ENCODE measurements at regions not wholly inside any gene's neighbourhood (a gene's known extent, or its start where the extent isn't known, plus 50 kb on each side); places are given as distances from the start of the nearest gene placed in this dataset.
A peak's percentile ranks its signal among the peaks of the same experiment; 100 is the strongest.

- TF ChIP-seq, protein P1, sequence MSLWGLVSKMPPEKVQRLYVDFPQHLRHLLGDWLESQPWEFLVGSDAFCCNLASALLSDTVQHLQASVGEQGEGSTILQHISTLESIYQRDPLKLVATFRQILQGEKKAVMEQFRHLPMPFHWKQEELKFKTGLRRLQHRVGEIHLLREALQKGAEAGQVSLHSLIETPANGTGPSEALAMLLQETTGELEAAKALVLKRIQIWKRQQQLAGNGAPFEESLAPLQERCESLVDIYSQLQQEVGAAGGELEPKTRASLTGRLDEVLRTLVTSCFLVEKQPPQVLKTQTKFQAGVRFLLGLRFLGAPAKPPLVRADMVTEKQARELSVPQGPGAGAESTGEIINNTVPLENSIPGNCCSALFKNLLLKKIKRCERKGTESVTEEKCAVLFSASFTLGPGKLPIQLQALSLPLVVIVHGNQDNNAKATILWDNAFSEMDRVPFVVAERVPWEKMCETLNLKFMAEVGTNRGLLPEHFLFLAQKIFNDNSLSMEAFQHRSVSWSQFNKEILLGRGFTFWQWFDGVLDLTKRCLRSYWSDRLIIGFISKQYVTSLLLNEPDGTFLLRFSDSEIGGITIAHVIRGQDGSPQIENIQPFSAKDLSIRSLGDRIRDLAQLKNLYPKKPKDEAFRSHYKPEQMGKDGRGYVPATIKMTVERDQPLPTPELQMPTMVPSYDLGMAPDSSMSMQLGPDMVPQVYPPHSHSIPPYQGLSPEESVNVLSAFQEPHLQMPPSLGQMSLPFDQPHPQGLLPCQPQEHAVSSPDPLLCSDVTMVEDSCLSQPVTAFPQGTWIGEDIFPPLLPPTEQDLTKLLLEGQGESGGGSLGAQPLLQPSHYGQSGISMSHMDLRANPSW (CRISPR knock-in tag; conservative IDR thresholded peaks at IDR 0.05; ENCODE audit: low read depth): no peak
- no peak for TF ChIP-seq ZNF232 (CRISPR knock-in tag; IDR thresholded peaks at IDR 0.05)
These were observed 1090.0 kb downstream of the OTOL1 start (continued) for GRCh38 chr3:162586591-162586990.

- peaks cover 27% of the 10 kb centered on the region for H3K36me3 Mint-ChIP-seq
- ATAC-seq: no peak
- no peak for TF ChIP-seq ZNF423 (CRISPR knock-in tag; IDR thresholded peaks at IDR 0.05)
- no peak for TF ChIP-seq FOXK1 (CRISPR knock-in tag; IDR thresholded peaks at IDR 0.05)
- no peak for TF ChIP-seq ELF4 (CRISPR knock-in tag; IDR thresholded peaks at IDR 0.05; ENCODE audit: low read depth)
- TF ChIP-seq, protein P2, sequence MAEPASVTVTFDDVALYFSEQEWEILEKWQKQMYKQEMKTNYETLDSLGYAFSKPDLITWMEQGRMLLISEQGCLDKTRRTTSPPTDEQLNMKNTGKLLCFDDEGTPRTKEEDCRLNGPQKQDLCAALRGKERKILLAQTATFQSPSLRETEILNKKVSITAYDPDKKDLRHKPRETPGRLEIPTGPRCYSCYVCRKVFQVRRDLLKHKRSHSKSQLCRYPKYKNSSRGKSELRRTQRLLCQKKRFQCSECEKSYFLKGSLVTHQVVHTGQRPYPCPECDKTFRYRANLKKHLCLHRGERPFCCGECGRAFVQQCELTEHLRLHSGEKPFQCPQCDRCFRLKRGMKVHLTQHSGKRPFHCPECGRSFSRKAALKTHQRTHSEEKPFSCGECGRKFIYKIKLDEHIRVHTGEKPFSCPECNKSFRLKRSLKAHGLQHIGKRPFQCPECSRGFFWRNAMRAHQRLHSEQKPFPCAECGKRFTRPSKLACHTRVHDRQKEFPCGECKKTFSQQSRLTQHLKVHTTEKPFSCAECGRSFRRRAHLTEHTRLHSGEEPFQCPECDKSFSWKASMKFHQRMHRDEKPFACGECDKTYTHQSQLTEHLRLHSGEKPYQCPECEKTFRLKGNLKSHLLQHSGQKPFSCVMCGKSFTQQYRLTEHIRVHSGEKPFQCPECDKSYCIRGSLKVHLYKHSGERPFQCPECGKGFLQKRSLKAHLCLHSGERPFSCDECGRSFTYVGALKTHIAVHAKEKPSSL (CRISPR knock-in tag; conservative IDR thresholded peaks at IDR 0.05): no peak
- no peak for TF ChIP-seq E2F5 (CRISPR knock-in tag; IDR thresholded peaks at IDR 0.05)
- no peak for TF ChIP-seq NFE2L1 (CRISPR knock-in tag; IDR thresholded peaks at IDR 0.05)
- no peak for TF ChIP-seq CTCF (IDR thresholded peaks at IDR 0.05)
- TF ChIP-seq, protein P3, sequence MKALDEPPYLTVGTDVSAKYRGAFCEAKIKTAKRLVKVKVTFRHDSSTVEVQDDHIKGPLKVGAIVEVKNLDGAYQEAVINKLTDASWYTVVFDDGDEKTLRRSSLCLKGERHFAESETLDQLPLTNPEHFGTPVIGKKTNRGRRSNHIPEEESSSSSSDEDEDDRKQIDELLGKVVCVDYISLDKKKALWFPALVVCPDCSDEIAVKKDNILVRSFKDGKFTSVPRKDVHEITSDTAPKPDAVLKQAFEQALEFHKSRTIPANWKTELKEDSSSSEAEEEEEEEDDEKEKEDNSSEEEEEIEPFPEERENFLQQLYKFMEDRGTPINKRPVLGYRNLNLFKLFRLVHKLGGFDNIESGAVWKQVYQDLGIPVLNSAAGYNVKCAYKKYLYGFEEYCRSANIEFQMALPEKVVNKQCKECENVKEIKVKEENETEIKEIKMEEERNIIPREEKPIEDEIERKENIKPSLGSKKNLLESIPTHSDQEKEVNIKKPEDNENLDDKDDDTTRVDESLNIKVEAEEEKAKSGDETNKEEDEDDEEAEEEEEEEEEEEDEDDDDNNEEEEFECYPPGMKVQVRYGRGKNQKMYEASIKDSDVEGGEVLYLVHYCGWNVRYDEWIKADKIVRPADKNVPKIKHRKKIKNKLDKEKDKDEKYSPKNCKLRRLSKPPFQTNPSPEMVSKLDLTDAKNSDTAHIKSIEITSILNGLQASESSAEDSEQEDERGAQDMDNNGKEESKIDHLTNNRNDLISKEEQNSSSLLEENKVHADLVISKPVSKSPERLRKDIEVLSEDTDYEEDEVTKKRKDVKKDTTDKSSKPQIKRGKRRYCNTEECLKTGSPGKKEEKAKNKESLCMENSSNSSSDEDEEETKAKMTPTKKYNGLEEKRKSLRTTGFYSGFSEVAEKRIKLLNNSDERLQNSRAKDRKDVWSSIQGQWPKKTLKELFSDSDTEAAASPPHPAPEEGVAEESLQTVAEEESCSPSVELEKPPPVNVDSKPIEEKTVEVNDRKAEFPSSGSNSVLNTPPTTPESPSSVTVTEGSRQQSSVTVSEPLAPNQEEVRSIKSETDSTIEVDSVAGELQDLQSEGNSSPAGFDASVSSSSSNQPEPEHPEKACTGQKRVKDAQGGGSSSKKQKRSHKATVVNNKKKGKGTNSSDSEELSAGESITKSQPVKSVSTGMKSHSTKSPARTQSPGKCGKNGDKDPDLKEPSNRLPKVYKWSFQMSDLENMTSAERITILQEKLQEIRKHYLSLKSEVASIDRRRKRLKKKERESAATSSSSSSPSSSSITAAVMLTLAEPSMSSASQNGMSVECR (CRISPR knock-in tag; IDR thresholded peaks at IDR 0.05; ENCODE audit: borderline replicate concordance): no peak
- no peak for TF ChIP-seq TP53 (CRISPR knock-in tag; IDR thresholded peaks at IDR 0.05)
- no peak for TF ChIP-seq ATF3 (CRISPR knock-in tag; conservative IDR thresholded peaks at IDR 0.05)
- no peak for TF ChIP-seq GRHL2 (CRISPR knock-in tag; IDR thresholded peaks at IDR 0.05; ENCODE audit: insufficient replicate concordance, severe bottlenecking)
- no peak for TF ChIP-seq GABPB1 (CRISPR knock-in tag; IDR thresholded peaks at IDR 0.05)
- TF ChIP-seq NR2C2 (CRISPR knock-in tag; IDR thresholded peaks at IDR 0.05): no peak
- TF ChIP-seq PRDM15 (CRISPR knock-in tag; IDR thresholded peaks at IDR 0.05): no peak
- TF ChIP-seq, protein P4, sequence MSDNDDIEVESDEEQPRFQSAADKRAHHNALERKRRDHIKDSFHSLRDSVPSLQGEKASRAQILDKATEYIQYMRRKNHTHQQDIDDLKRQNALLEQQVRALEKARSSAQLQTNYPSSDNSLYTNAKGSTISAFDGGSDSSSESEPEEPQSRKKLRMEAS (CRISPR knock-in tag; IDR thresholded peaks at IDR 0.05): no peak
- no peak for TF ChIP-seq EMX1 (CRISPR knock-in tag; IDR thresholded peaks at IDR 0.05)
- DNase-seq (ENCODE audit: low spot score): no peak
- ChIA-PET POLR2A (no interaction called here), CTCF (no interaction called here)
- H3K27me3 Mint-ChIP-seq (ENCODE audit: low read depth): no peaks in the 10 kb centered on the region; the same call in 1 of the 2 replicates
- no peak overlapping the region for H3K4me3 Mint-ChIP-seq
- H3K27ac Mint-ChIP-seq: peak overlapping the region; percentile 71
- peaks cover 21% of the 10 kb centered on the region for H3K9me3 Mint-ChIP-seq
- peaks cover 31% of the 10 kb centered on the region for H3K4me1 Mint-ChIP-seq
These were observed 1100.6 kb downstream of the OTOL1 start for GRCh38 chr3:162597226-162597625.

All from WTC11 (cell line).